Esophagus muscularis mucosa (tissue), 4 donors: ENCODE measurements at regions not wholly inside any gene's neighbourhood (a gene's known extent, or its start where the extent isn't known, plus 50 kb on each side); places are given as distances from the start of the nearest gene placed in this dataset.

Experiments used
- DNase-seq: peaks from one replicate; pipeline ENCODE4 v3.0.0-alpha.2; 2017; ENCODE audit errors: extremely low spot score
- H3K27ac ChIP-seq, 4 donors: fragments of 200-600 bp; sonication (generic); replicated peaks in 1 of 4; 1 replicate in 3 of 4; 2 replicates in 1 of 4; pipeline ENCODE4 v1.5.1; 2016 to 2019; ENCODE audit warnings: mild to moderate bottlenecking in 1 of 4
- H3K27me3 ChIP-seq, 4 donors: fragments of 200-600 bp; sonication (generic); one replicate each; pipeline versions ENCODE4 v1.5.1 to v1.6.0; 2016 to 2019
- H3K36me3 ChIP-seq, 4 donors: fragments of 200-600 bp; sonication (generic); one replicate each; pipeline ENCODE4 v1.5.1; 2016 to 2019
- H3K4me1 ChIP-seq, 4 donors: fragments of 200-600 bp; sonication (generic); one replicate each; pipeline ENCODE4 v1.5.1; 2016 to 2019
- H3K4me3 ChIP-seq, 4 donors: fragments of 200-600 bp; sonication (generic); 1 replicate in 2 of 4; 2 replicates in 2 of 4; pipeline ENCODE4 v1.5.1; 2016 to 2019; ENCODE audit warnings: mild to moderate bottlenecking in 4 of 4, moderate library complexity in 1 of 4
- H3K9me3 ChIP-seq, 4 donors: fragments of 200-600 bp; sonication (generic); 1 replicate in 3 of 4; 2 replicates in 1 of 4; pipeline ENCODE4 v1.5.1; 2016 to 2019
- EP300 ChIP-seq: sonication (generic); formaldehyde crosslinking; IDR thresholded peaks from one replicate; pipeline ENCODE4 v1.6.1; 2017; ENCODE audit warnings: antibody characterized with exemption
- POLR2A ChIP-seq: fragments of 450-650 bp; IDR thresholded peaks from one replicate; pipeline ENCODE4 v1.6.1; 2017; ENCODE audit warnings: antibody characterized with exemption, moderate library complexity, mild to moderate bottlenecking, low read depth
- POLR2AphosphoS5 ChIP-seq, 2 donors: sonication (generic); formaldehyde crosslinking; IDR thresholded peaks; one replicate each; pipeline ENCODE4 v1.6.1; 2017; ENCODE audit warnings: antibody characterized with exemption in 2 of 2
- WGBS: methylation state at CpG from one replicate; pipeline ENCODE4 v1.1.5; 2018; 5-methylcytosine and 5-hydroxymethylcytosine counted together
- intact Hi-C: fragments of 100-400 bp; cut with DNase I; formaldehyde crosslinking; loops from one replicate; pipeline ENCODE4 v1.15.1; 2023
- TF ChIP-seq, protein P1 (sequence below), 3 experiments: fragments of 200-600 bp in 2 of 3; fragments of 450-650 bp in 1 of 3; sonication (generic) in 2 of 3; IDR thresholded peaks; one replicate each; pipeline ENCODE4 v1.5.1; 2017 to 2019; ENCODE audit warnings: antibody characterized with exemption in 3 of 3, mild to moderate bottlenecking in 2 of 3, moderate library complexity in 1 of 3

- Histone ChIP-seq H3K27me3 (no peaks in the 10 kb centered on the region), H3K9me3 (no peaks in the 10 kb centered on the region), H3K4me1 (peaks cover 0 to 9% (median 8%) of the 10 kb centered on the region in 4 donors), H3K4me3 (no peak overlapping the region), H3K36me3 (no peaks in the 10 kb centered on the region), H3K27ac (no peak overlapping the region)
- TF ChIP-seq POLR2A: no peak
- TF ChIP-seq, protein P1, sequence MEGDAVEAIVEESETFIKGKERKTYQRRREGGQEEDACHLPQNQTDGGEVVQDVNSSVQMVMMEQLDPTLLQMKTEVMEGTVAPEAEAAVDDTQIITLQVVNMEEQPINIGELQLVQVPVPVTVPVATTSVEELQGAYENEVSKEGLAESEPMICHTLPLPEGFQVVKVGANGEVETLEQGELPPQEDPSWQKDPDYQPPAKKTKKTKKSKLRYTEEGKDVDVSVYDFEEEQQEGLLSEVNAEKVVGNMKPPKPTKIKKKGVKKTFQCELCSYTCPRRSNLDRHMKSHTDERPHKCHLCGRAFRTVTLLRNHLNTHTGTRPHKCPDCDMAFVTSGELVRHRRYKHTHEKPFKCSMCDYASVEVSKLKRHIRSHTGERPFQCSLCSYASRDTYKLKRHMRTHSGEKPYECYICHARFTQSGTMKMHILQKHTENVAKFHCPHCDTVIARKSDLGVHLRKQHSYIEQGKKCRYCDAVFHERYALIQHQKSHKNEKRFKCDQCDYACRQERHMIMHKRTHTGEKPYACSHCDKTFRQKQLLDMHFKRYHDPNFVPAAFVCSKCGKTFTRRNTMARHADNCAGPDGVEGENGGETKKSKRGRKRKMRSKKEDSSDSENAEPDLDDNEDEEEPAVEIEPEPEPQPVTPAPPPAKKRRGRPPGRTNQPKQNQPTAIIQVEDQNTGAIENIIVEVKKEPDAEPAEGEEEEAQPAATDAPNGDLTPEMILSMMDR (IDR thresholded peaks at IDR 0.05): no peak
- TF ChIP-seq EP300: no peak
- no peak for TF ChIP-seq POLR2AphosphoS5 (IDR thresholded peaks at IDR 0.05)
- 75% methylated on average over 2 of the region's 2 CpGs for WGBS
- intact Hi-C loops: no loop called here
- no peak for DNase-seq
Observed at GRCh38 chr4:123455360-123455759, 58.8 kb downstream of the SPRY1 start.

- DNase-seq: no peak
- H3K4me1 ChIP-seq: no peaks in the 10 kb centered on the region
- 98% methylated on average over 3 of the region's 3 CpGs for WGBS
- intact Hi-C loops: no loop called here
- H3K9me3 ChIP-seq: no peaks in the 10 kb centered on the region
- no peak overlapping the region for H3K4me3 ChIP-seq
- no peaks in the 10 kb centered on the region for H3K27me3 ChIP-seq
- H3K36me3 ChIP-seq: no peaks in the 10 kb centered on the region
- H3K27ac ChIP-seq: no peak overlapping the region
- TF ChIP-seq POLR2AphosphoS5 (IDR thresholded peaks at IDR 0.05) (no peak), POLR2A (no peak), EP300 (no peak)
- TF ChIP-seq, protein P1 (IDR thresholded peaks at IDR 0.05): no peak
Observed at GRCh38 chr4:123462007-123462406, 65.4 kb downstream of the SPRY1 start.

- no peak for DNase-seq
- H3K27ac ChIP-seq: no peak overlapping the region
- H3K4me3 ChIP-seq: no peak overlapping the region
- no peak for TF ChIP-seq EP300
- no peak for TF ChIP-seq POLR2AphosphoS5 (IDR thresholded peaks at IDR 0.05)
- TF ChIP-seq, protein P1 (IDR thresholded peaks at IDR 0.05): no peak
- TF ChIP-seq POLR2A: no peak
- no peaks in the 10 kb centered on the region for H3K36me3 ChIP-seq
- no peaks in the 10 kb centered on the region for H3K27me3 ChIP-seq
- no peaks in the 10 kb centered on the region for H3K4me1 ChIP-seq
- 71% methylated on average over 3 of the region's 3 CpGs for WGBS
- intact Hi-C loops: no loop called here
- H3K9me3 ChIP-seq: no peaks in the 10 kb centered on the region
Observed at GRCh38 chr4:123463869-123464268, 67.3 kb downstream of the SPRY1 start.

DNA sequence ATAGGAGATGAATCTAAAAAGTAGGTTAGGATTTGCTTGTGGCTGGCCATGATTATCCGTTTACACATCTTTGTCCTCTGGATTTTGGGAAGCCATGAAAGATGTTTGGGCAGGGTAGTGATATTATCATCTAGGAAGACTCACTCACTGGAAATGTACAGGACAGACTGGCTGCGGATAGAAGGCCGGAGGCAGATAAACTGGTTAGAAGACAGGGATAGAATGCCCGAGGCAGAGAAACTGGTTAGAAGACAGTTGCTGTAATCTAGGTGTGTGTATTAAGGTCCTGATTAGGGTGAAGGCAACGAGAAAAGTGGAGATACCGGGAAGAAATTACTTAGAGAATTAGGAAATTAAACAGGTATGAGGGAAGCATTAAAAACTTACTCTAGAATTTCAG lies 68.8 kb downstream of the SPRY1 start:
- Histone ChIP-seq H3K27ac (no peak overlapping the region), H3K9me3 (no peaks in the 10 kb centered on the region), H3K27me3 (no peaks in the 10 kb centered on the region), H3K36me3 (no peaks in the 10 kb centered on the region), H3K4me1 (no peaks in the 10 kb centered on the region), H3K4me3 (no peak overlapping the region)
- 98% methylated on average over 5 of the region's 6 CpGs for WGBS
- intact Hi-C loops: no loop called here
- TF ChIP-seq, protein P1 (IDR thresholded peaks at IDR 0.05): no peak
- TF ChIP-seq POLR2A: no peak
- no peak for DNase-seq

DNA sequence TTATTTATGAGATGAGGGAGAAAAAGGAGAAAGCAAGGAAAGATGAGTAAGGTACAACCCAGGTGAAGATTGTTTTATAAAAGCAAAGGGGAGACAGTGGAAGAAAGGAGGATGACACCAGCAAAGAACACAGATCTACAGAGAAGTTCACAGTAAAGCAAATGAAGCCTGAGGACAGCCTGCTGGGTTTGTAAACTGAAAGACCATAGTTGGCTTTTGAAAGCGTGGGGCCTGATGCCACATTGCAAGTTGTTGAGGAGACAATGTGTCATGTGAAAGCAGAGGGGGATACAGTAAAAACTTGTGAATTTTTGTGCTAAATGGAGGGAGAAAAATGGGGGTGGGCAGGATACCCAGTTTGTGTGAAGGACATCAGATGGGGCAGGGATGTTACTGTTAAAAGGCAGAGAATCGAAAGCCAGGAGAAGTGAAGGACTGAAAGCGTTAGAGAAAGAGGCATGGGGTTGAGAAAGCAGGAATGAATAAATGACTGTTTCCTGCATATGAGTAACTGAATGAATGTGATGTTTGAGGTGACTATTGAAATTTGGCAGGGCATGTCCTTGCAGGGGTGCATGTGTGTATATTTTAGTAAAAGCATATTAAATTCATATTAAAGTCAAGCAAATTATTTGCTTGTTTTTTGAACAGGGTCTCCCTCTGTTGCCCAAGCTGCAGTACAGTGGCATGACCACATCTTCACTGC lies 69.6 kb downstream of the SPRY1 start:
- Histone ChIP-seq H3K27me3 (no peaks in the 10 kb centered on the region), H3K4me1 (no peaks in the 10 kb centered on the region), H3K36me3 (no peaks in the 10 kb centered on the region), H3K4me3 (no peak overlapping the region), H3K27ac (no peak overlapping the region), H3K9me3 (no peaks in the 10 kb centered on the region)
- TF ChIP-seq EP300 (no peak), POLR2A (no peak), POLR2AphosphoS5 (IDR thresholded peaks at IDR 0.05) (no peak)
- TF ChIP-seq, protein P1 (IDR thresholded peaks at IDR 0.05): no peak
- WGBS: 64% methylated on average over 3 of the region's 3 CpGs
- no peak for DNase-seq
- intact Hi-C loops: no loop called here
